ENCODE measurements at regions not wholly inside any gene's neighbourhood (a gene's known extent, or its start where the extent isn't known, plus 50 kb on each side); places are given as distances from the start of the nearest gene placed in this dataset.

- WGBS: 47% methylated on average over 4 of the region's 4 CpGs
- Histone ChIP-seq H3K27me3 (ENCODE audit: control insufficient read depth in 4 of 4, insufficient read depth in 4 of 4, low read length in 3 of 4) (no peaks in the 10 kb centered on the region), H3K4me3 (ENCODE audit: low read depth in 1 of 3, low read length in 3 of 3) (no peak overlapping the region), H3K27ac (ENCODE audit: low read depth in 1 of 2, low read length in 2 of 2) (no peak overlapping the region), H3K4me1 (ENCODE audit: control insufficient read depth in 4 of 4, insufficient read depth in 4 of 4, low read length in 3 of 4) (peaks cover 0 to 14% (median 8%) of the 10 kb centered on the region in 4 donors), H3K9ac (ENCODE audit: low read depth in 1 of 2, low read length in 2 of 2) (no peak overlapping the region), H3K36me3 (ENCODE audit: control insufficient read depth in 4 of 4, insufficient read depth in 3 of 4, low read depth in 1 of 4, low read length in 3 of 4) (no peaks in the 10 kb centered on the region), H3K9me3 (ENCODE audit: control insufficient read depth in 4 of 4, low read length in 3 of 4) (no peaks in the 10 kb centered on the region)
- no peak for TF ChIP-seq FOXA1 (IDR thresholded peaks at IDR 0.05)
- TF ChIP-seq REST (IDR thresholded peaks at IDR 0.05): no peak
- TF ChIP-seq JUND (IDR thresholded peaks at IDR 0.05): no peak
- TF ChIP-seq HNF4G (IDR thresholded peaks at IDR 0.05): no peak
- no peak for TF ChIP-seq RXRA (IDR thresholded peaks at IDR 0.05)
- no peak for TF ChIP-seq HNF4A (conservative IDR thresholded peaks at IDR 0.05)
- no peak for TF ChIP-seq YY1 (IDR thresholded peaks at IDR 0.05)
- TF ChIP-seq RAD21 (IDR thresholded peaks at IDR 0.05): no peak
- TF ChIP-seq ATF3 (IDR thresholded peaks at IDR 0.05): no peak
- TF ChIP-seq, protein P1, sequence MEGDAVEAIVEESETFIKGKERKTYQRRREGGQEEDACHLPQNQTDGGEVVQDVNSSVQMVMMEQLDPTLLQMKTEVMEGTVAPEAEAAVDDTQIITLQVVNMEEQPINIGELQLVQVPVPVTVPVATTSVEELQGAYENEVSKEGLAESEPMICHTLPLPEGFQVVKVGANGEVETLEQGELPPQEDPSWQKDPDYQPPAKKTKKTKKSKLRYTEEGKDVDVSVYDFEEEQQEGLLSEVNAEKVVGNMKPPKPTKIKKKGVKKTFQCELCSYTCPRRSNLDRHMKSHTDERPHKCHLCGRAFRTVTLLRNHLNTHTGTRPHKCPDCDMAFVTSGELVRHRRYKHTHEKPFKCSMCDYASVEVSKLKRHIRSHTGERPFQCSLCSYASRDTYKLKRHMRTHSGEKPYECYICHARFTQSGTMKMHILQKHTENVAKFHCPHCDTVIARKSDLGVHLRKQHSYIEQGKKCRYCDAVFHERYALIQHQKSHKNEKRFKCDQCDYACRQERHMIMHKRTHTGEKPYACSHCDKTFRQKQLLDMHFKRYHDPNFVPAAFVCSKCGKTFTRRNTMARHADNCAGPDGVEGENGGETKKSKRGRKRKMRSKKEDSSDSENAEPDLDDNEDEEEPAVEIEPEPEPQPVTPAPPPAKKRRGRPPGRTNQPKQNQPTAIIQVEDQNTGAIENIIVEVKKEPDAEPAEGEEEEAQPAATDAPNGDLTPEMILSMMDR (IDR thresholded peaks at IDR 0.05; ENCODE audit: low read depth, low read length, missing input control): no peak
- no peak for TF ChIP-seq EGR1 (IDR thresholded peaks at IDR 0.05; ENCODE audit: low read depth in 2 of 2)
- no peak for TF ChIP-seq NR2F2 (IDR thresholded peaks at IDR 0.05)
- TF ChIP-seq SP1 (IDR thresholded peaks at IDR 0.05): no peak
- no peak for TF ChIP-seq FOXA2 (IDR thresholded peaks at IDR 0.05)
- no peak for DNase-seq (ENCODE audit: low spot score)
These were observed 288.7 kb downstream of the ZSWIM6 start for GRCh38 chr5:61620699-61621182.

- Histone ChIP-seq H3K9me3 (ENCODE audit: control insufficient read depth in 4 of 4, low read length in 3 of 4) (no peaks in the 10 kb centered on the region), H3K27ac (ENCODE audit: low read depth in 1 of 2, low read length in 2 of 2) (no peak overlapping the region), H3K9ac (ENCODE audit: low read depth in 1 of 2, low read length in 2 of 2) (no peak overlapping the region), H3K27me3 (ENCODE audit: control insufficient read depth in 4 of 4, insufficient read depth in 4 of 4, low read length in 3 of 4) (no peaks in the 10 kb centered on the region), H3K36me3 (ENCODE audit: control insufficient read depth in 4 of 4, insufficient read depth in 3 of 4, low read depth in 1 of 4, low read length in 3 of 4) (no peaks in the 10 kb centered on the region), H3K4me1 (ENCODE audit: control insufficient read depth in 4 of 4, insufficient read depth in 4 of 4, low read length in 3 of 4) (peaks cover 0 to 16% (median 8%) of the 10 kb centered on the region in 4 donors), H3K4me3 (ENCODE audit: low read depth in 1 of 3, low read length in 3 of 3) (no peak overlapping the region)
- WGBS: 95% methylated on average over 7 of the region's 7 CpGs
- no peak for DNase-seq (ENCODE audit: low spot score)
- TF ChIP-seq JUND (IDR thresholded peaks at IDR 0.05) (no peak), FOXA2 (IDR thresholded peaks at IDR 0.05) (no peak), TAF1 (conservative IDR thresholded peaks at IDR 0.05) (no peak), RAD21 (IDR thresholded peaks at IDR 0.05) (no peak), RXRA (IDR thresholded peaks at IDR 0.05) (no peak), YY1 (IDR thresholded peaks at IDR 0.05) (no peak), ZBTB33 (IDR thresholded peaks at IDR 0.05) (no peak), GABPA (IDR thresholded peaks at IDR 0.05 in 1 of 2, conservative IDR thresholded peaks at IDR 0.05 in 1 of 2) (no peak), NR2F2 (IDR thresholded peaks at IDR 0.05) (no peak), MAX (IDR thresholded peaks at IDR 0.05) (no peak), EGR1 (IDR thresholded peaks at IDR 0.05; ENCODE audit: low read depth in 2 of 2) (no peak), SP1 (IDR thresholded peaks at IDR 0.05) (no peak), REST (IDR thresholded peaks at IDR 0.05) (no peak), FOXA1 (IDR thresholded peaks at IDR 0.05) (no peak)
- TF ChIP-seq, protein P1 (IDR thresholded peaks at IDR 0.05; ENCODE audit: low read depth, low read length, missing input control): no peak
These were observed 289.2 kb downstream of the ZSWIM6 start for GRCh38 chr5:61621202-61621650.
